SHP77 (cell line): ENCODE measurements at regions not wholly inside any gene's neighbourhood (a gene's known extent, or its start where the extent isn't known, plus 50 kb on each side); places are given as distances from the start of the nearest gene placed in this dataset.

Experiments used
- DNase-seq, 2 experiments: peaks; one replicate each; lab custom pipeline; 2025; lab: John Stamatoyannopoulos, UW

- no peak for DNase-seq
Observed at GRCh38 chr11:15697437-15698236, 582.9 kb downstream of the INSC start.

GRCh38 chr11:15698855-15699254 lies 584.1 kb downstream of the INSC start:
- no peak for DNase-seq

GRCh38 chr11:15699978-15700377 lies 585.3 kb downstream of the INSC start:
- no peak for DNase-seq

GRCh38 chr11:15700456-15700855 lies 585.7 kb downstream of the INSC start:
- DNase-seq: no peak

GRCh38 chr11:15704064-15704463 lies 589.3 kb downstream of the INSC start:
- no peak for DNase-seq

GRCh38 chr11:15704556-15704955 lies 589.8 kb downstream of the INSC start:
- DNase-seq: no peak

GRCh38 chr11:15705891-15706290 lies 591.2 kb downstream of the INSC start:
- DNase-seq: no peak

- no peak for DNase-seq
Observed at GRCh38 chr11:15707194-15707593, 592.5 kb downstream of the INSC start.

- peak; percentile 6 to 32 for DNase-seq
Observed at GRCh38 chr11:15707971-15708370, 593.2 kb downstream of the INSC start.

GRCh38 chr11:15710580-15711275 lies 596.0 kb downstream of the INSC start:
- no peak for DNase-seq

GRCh38 chr11:15711311-15711710 lies 596.6 kb downstream of the INSC start:
- no peak for DNase-seq

- DNase-seq: peak; percentile 67 to 74
Observed at GRCh38 chr11:15714641-15715399, 600.1 kb downstream of the INSC start.

GRCh38 chr11:15716550-15716949 lies 601.8 kb downstream of the INSC start:
- peak; percentile 27 to 57 for DNase-seq

GRCh38 chr11:15720460-15720859 lies 605.7 kb downstream of the INSC start:
- DNase-seq: peak; percentile 58 to 65

- no peak for DNase-seq
Observed at GRCh38 chr11:15723966-15724365, 609.2 kb downstream of the INSC start.

GRCh38 chr11:15724601-15725000 lies 609.9 kb downstream of the INSC start:
- no peak for DNase-seq

- DNase-seq: no peak
Observed at GRCh38 chr11:15725246-15725645, 610.5 kb downstream of the INSC start.

- no peak for DNase-seq
Observed at GRCh38 chr11:15726221-15726746, 611.6 kb downstream of the INSC start.

- no peak for DNase-seq
Observed at GRCh38 chr11:15726893-15727519, 612.3 kb downstream of the INSC start.

GRCh38 chr11:15727520-15727914 lies 612.8 kb downstream of the INSC start:
- DNase-seq: no peak

GRCh38 chr11:15728207-15728606 lies 613.5 kb downstream of the INSC start:
- DNase-seq: no peak
